HG02610 (cell line): ENCODE measurements at regions not wholly inside any gene's neighbourhood (a gene's known extent, or its start where the extent isn't known, plus 50 kb on each side); places are given as distances from the start of the nearest gene placed in this dataset.
"Not testable (repeated sequence)": the region's sequence is repeated elsewhere in the genome, so short reads cannot be mapped to it uniquely, and the experiment has no call there.

Experiments
- ATAC-seq: cut with Tn5 transposase; IDR thresholded peaks from one replicate; pipeline ENCODE4 v1.9.1; 2021; ENCODE audit warnings: mild to moderate bottlenecking, moderate library complexity; ENCODE audit not compliant: unreplicated experiment

- ATAC-seq, result no peak
Observed at GRCh38 chr14:84826294-84826693, 703.6 kb upstream of the FLRT2 start.

GRCh38 chr14:84850595-84850994, 679.3 kb upstream of the FLRT2 start:
- no peak for ATAC-seq

GRCh38 chr14:84856751-84857534, 673.0 kb upstream of the FLRT2 start:
- no peak for ATAC-seq

- ATAC-seq, result no peak
Observed at GRCh38 chr14:84857571-84857970, 672.4 kb upstream of the FLRT2 start.

GRCh38 chr14:84859116-84859515, 670.8 kb upstream of the FLRT2 start:
- ATAC-seq, result no peak

GRCh38 chr14:84864548-84865271, 665.2 kb upstream of the FLRT2 start:
- no peak for ATAC-seq

GRCh38 chr14:84871734-84872133, 658.2 kb upstream of the FLRT2 start:
- ATAC-seq, result no peak

- no peak for ATAC-seq
Observed at GRCh38 chr14:84874436-84874835, 655.5 kb upstream of the FLRT2 start.

- no peak for ATAC-seq
Observed at GRCh38 chr14:84877061-84877460, 652.9 kb upstream of the FLRT2 start.

GRCh38 chr14:84882830-84883229, 647.1 kb upstream of the FLRT2 start:
- no peak for ATAC-seq

- no peak for ATAC-seq
Observed at GRCh38 chr14:84885061-84885460, 644.9 kb upstream of the FLRT2 start.

GRCh38 chr14:84891404-84891803, 638.5 kb upstream of the FLRT2 start:
- no peak for ATAC-seq

GRCh38 chr14:84894254-84894653, 635.7 kb upstream of the FLRT2 start:
- ATAC-seq, result no peak

- ATAC-seq, result no peak
Observed at GRCh38 chr14:84922370-84922769, 607.6 kb upstream of the FLRT2 start.

- no peak for ATAC-seq
Observed at GRCh38 chr14:84926656-84927055, 603.3 kb upstream of the FLRT2 start.

- no peak for ATAC-seq
Observed at GRCh38 chr14:84927096-84927827, 602.7 kb upstream of the FLRT2 start.

- ATAC-seq, result no peak
Observed at GRCh38 chr14:84929086-84929485, 600.9 kb upstream of the FLRT2 start.

GRCh38 chr14:84929834-84930233, 600.1 kb upstream of the FLRT2 start:
- no peak for ATAC-seq

GRCh38 chr14:84937016-84937415, 592.9 kb upstream of the FLRT2 start:
- ATAC-seq, result no peak

- no peak for ATAC-seq
Observed at GRCh38 chr14:84937449-84937848, 592.5 kb upstream of the FLRT2 start.

- not testable (repeated sequence) for ATAC-seq
Observed at GRCh38 chr14:84944901-84945300, 585.0 kb upstream of the FLRT2 start.
